ENCODE measurements at regions not wholly inside any gene's neighbourhood (a gene's known extent, or its start where the extent isn't known, plus 50 kb on each side); places are given as distances from the start of the nearest gene placed in this dataset.

GRCh38 chr5:29378104-29378503 is 1815.4 kb upstream of the CDH6 start (continued):
- TF ChIP-seq REST (IDR thresholded peaks at IDR 0.05; ENCODE audit: unreplicated experiment) (no peak), JUNB (IDR thresholded peaks at IDR 0.05; ENCODE audit: unreplicated experiment) (no peak), POLR2AphosphoS5 (IDR thresholded peaks at IDR 0.05; ENCODE audit: low read depth) (no peak), CREB1 (CRISPR knock-in tag; IDR thresholded peaks at IDR 0.05; ENCODE audit: low read depth) (no peak), EZH2phosphoT487 (IDR thresholded peaks at IDR 0.05; ENCODE audit: unreplicated experiment) (no peak)

DNA sequence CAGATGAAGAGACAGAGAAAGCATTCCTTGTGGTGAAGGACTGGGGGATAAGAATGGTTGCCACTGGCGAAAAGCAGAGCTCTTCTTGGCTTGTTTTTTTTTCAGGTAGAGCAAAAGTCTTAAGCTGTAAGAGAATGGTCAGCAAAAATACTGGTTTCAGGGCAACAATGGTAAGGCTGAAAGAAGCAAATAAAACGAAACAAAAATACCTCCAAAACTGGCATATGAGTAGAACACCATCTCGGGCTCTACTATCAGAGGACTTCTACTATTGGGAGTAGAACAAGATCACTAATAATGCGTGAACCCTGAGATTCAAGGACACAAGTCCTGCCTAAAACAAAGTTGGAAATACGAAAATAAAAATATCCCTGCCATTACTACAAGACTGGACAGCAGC is 1823.2 kb upstream of the CDH6 start:
- H3K36me3 ChIP-seq (ENCODE audit: insufficient read depth), result no peaks in the 10 kb centered on the region
- no peaks in the 10 kb centered on the region for H3K36me3 Mint-ChIP-seq (ENCODE audit: low read depth)
- no peak overlapping the region for H3K4me2 ChIP-seq
- no peak overlapping the region for H3K27ac Mint-ChIP-seq
- DNase-seq (ENCODE audit: low spot score), result no peak
- no peaks in the 10 kb centered on the region for H3K9me2 ChIP-seq (ENCODE audit: insufficient read depth)
- no peaks in the 10 kb centered on the region; the same call in 2 of the 3 replicates for H3K4me1 Mint-ChIP-seq
- no peak for ATAC-seq
- no peaks in the 10 kb centered on the region for H4K20me1 ChIP-seq (replicated peaks; ENCODE audit: insufficient read depth)
- no peaks in the 10 kb centered on the region for H3K4me1 ChIP-seq (ENCODE audit: insufficient read depth)
- no peaks in the 10 kb centered on the region for H3F3A ChIP-seq (replicated peaks; ENCODE audit: low read depth)
- no peak overlapping the region for H3K4me3 Mint-ChIP-seq
- peaks cover 3% of the 10 kb centered on the region; the same call in 1 of the 3 replicates for H3K9me3 Mint-ChIP-seq
- no peak overlapping the region for H2AFZ ChIP-seq
- H3K4me3 ChIP-seq, result no peak overlapping the region
- no peaks in the 10 kb centered on the region for H3K79me2 ChIP-seq (replicated peaks; ENCODE audit: insufficient read depth)
- H3K27ac ChIP-seq (ENCODE audit: low read depth), result no peak overlapping the region
- no peaks in the 10 kb centered on the region for H3K27me3 ChIP-seq (ENCODE audit: insufficient read depth)
- no peaks in the 10 kb centered on the region for H3K27me3 Mint-ChIP-seq (ENCODE audit: insufficient read depth, low read depth, poor library complexity)
- TF ChIP-seq ZNF462 (CRISPR knock-in tag; IDR thresholded peaks at IDR 0.05) (no peak), POLR2AphosphoS5 (IDR thresholded peaks at IDR 0.05; ENCODE audit: low read depth) (no peak), ZNF331 (CRISPR knock-in tag; IDR thresholded peaks at IDR 0.05; ENCODE audit: low read depth) (no peak), JUNB (IDR thresholded peaks at IDR 0.05; ENCODE audit: unreplicated experiment) (no peak), STAT1 (IDR thresholded peaks at IDR 0.05; ENCODE audit: unreplicated experiment) (no peak), EZH2 (IDR thresholded peaks at IDR 0.05; ENCODE audit: low read depth, unreplicated experiment) (no peak), REST (IDR thresholded peaks at IDR 0.05; ENCODE audit: unreplicated experiment) (no peak), ZNF114 (CRISPR knock-in tag; IDR thresholded peaks at IDR 0.05) (no peak)

Data from GM23338 (cell line).